ENCODE measurements at regions not wholly inside any gene's neighbourhood (a gene's known extent, or its start where the extent isn't known, plus 50 kb on each side); places are given as distances from the start of the nearest gene placed in this dataset.

DNA sequence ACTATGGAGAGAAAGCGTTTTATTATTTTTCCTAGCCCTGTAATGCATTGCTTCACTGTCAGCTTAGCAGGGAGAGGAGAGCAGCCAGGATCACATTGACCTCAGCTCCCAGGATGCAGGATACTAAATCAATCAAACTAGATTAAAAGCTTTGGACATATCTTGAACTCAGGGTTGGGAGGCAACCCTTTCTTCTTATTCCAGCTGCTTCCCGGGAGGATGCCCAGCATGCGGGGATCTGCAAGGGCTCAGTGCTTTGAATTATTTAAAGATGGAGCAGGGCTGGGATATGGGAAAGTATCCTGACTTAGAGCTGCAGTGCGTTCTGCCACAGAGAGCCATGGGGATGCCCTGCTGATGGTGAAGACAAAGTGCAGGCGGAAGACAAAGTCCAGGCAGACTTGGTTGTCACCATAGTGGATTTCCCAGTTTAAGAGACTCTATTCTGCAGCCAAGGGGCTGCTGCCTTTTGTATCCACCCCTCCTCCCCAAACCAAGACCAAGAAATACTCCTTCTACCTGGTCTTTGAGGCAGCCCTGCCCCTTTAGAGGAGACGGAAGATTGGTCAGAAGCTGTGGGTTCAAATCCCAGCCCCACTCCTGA lies 1035.0 kb downstream of the TBC1D22A start:
- H3K9me3 ChIP-seq (ENCODE audit: control insufficient read depth in 1 of 2, low read length in 2 of 2), result peaks cover 0 to 6% of the 10 kb centered on the region in 2 donors
- no peak overlapping the region for H3K4me3 ChIP-seq (ENCODE audit: low read depth in 1 of 2, low read length in 2 of 2)
- no peaks in the 10 kb centered on the region for H3K27me3 ChIP-seq (ENCODE audit: low read depth, low read length)
- no peak overlapping the region for H3K27ac ChIP-seq (ENCODE audit: low read length)
- H3K36me3 ChIP-seq (ENCODE audit: control insufficient read depth in 1 of 2, insufficient read depth in 2 of 2, low read length in 2 of 2), result no peaks in the 10 kb centered on the region
- no peaks in the 10 kb centered on the region for H3K4me1 ChIP-seq (ENCODE audit: control insufficient read depth in 1 of 2, insufficient read depth in 2 of 2, low read length in 2 of 2)

GRCh38 chr22:47796128-47796908 lies 1033.9 kb downstream of the TBC1D22A start:
- Histone ChIP-seq H3K27me3 (ENCODE audit: low read depth, low read length) (no peaks in the 10 kb centered on the region), H3K4me1 (ENCODE audit: control insufficient read depth in 1 of 2, insufficient read depth in 2 of 2, low read length in 2 of 2) (no peaks in the 10 kb centered on the region), H3K36me3 (ENCODE audit: control insufficient read depth in 1 of 2, insufficient read depth in 2 of 2, low read length in 2 of 2) (no peaks in the 10 kb centered on the region), H3K4me3 (ENCODE audit: low read depth in 1 of 2, low read length in 2 of 2) (no peak overlapping the region), H3K9me3 (ENCODE audit: control insufficient read depth in 1 of 2, low read length in 2 of 2) (peaks cover 0 to 6% of the 10 kb centered on the region in 2 donors), H3K27ac (ENCODE audit: low read length) (no peak overlapping the region)

DNA sequence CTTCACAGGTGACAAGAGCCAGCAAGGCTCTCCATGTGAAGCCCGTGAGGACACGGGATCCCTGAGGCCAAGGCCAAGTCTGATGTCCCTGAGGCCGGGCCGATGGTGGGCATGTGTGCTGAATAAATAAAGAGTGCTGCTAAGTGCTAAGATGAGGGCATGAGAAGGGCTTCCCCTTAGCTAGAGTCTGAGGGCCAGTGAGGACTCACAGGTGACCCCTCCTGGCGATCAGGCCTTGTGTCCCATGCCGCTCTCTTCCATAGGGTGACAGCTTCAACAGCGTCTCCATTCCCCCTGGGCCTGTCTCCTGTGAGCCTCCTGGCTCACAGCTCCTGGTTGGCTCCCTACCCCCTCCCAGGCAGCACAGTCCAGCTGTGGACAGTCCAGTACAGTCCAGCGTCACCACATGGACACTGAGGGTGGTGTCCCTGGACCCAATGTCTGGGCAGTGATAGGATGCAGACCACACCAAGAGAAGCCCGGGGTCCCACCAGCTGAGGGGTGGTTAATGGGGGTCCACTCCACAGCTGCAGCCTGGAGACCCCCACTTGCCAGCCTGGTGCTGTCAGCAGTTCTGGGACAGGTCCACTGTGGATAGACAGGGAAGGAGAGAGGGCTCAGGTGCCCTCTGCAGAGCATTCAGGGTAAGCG lies 1033.2 kb downstream of the TBC1D22A start:
- Histone ChIP-seq H3K36me3 (ENCODE audit: control insufficient read depth in 1 of 2, insufficient read depth in 2 of 2, low read length in 2 of 2) (no peaks in the 10 kb centered on the region), H3K4me1 (ENCODE audit: control insufficient read depth in 1 of 2, insufficient read depth in 2 of 2, low read length in 2 of 2) (no peaks in the 10 kb centered on the region), H3K27ac (ENCODE audit: low read length) (no peak overlapping the region), H3K9me3 (ENCODE audit: control insufficient read depth in 1 of 2, low read length in 2 of 2) (peaks cover 0 to 6% of the 10 kb centered on the region in 2 donors), H3K4me3 (ENCODE audit: low read depth in 1 of 2, low read length in 2 of 2) (no peak overlapping the region), H3K27me3 (ENCODE audit: low read depth, low read length) (no peaks in the 10 kb centered on the region)

- Histone ChIP-seq H3K27me3 (ENCODE audit: low read depth, low read length) (no peaks in the 10 kb centered on the region), H3K9me3 (ENCODE audit: control insufficient read depth in 1 of 2, low read length in 2 of 2) (peaks cover 0 to 6% of the 10 kb centered on the region in 2 donors), H3K4me3 (ENCODE audit: low read depth in 1 of 2, low read length in 2 of 2) (no peak overlapping the region), H3K4me1 (ENCODE audit: control insufficient read depth in 1 of 2, insufficient read depth in 2 of 2, low read length in 2 of 2) (no peaks in the 10 kb centered on the region), H3K36me3 (ENCODE audit: control insufficient read depth in 1 of 2, insufficient read depth in 2 of 2, low read length in 2 of 2) (no peaks in the 10 kb centered on the region), H3K27ac (ENCODE audit: low read length) (no peak overlapping the region)
Observed at GRCh38 chr22:47794851-47795250, 1032.4 kb downstream of the TBC1D22A start.

DNA sequence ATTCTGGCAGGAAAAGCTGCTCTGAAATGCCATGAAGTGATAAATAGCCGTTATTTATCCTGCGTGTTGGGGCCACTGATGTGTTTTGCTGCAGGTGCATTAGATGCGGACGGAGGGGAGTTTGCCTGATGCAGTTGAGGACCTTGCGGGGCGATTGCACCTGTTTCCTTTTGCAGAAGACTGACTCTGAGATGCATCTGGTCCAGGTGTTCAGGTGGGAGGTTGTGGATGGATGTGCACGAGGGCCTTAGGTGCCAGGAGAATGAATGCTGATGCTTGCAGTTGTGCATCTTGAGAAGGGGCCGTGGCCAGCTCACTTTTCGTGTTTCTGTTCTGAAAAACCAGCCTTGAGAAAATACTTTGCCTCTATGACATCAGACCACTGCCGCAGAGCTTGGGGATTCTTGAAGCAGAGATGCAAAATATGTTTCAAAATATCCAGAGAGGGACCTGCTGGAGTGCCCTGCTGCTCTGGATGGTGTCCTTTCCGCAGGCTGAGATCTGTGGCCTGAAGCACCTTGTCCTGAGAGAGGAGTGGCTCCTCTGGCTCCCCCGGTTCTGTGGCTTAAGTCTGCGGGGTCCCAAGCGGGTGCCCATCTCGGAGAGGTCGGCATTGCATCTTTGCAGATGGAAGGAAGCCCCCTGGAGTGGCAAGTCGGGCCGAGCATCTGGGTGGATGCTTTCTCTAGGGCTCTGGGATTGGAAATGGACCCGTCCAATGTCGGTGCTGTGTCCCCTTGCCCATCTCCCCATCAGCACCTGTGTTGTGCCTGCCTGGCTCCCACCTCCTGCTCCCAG lies 1031.1 kb downstream of the TBC1D22A start:
- H3K27ac ChIP-seq (ENCODE audit: low read length), result no peak overlapping the region
- H3K36me3 ChIP-seq (ENCODE audit: control insufficient read depth in 1 of 2, insufficient read depth in 2 of 2, low read length in 2 of 2), result no peaks in the 10 kb centered on the region
- no peak overlapping the region for H3K4me3 ChIP-seq (ENCODE audit: low read depth in 1 of 2, low read length in 2 of 2)
- peaks cover 0 to 4% of the 10 kb centered on the region in 2 donors for H3K9me3 ChIP-seq (ENCODE audit: control insufficient read depth in 1 of 2, low read length in 2 of 2)
- H3K4me1 ChIP-seq (ENCODE audit: control insufficient read depth in 1 of 2, insufficient read depth in 2 of 2, low read length in 2 of 2), result no peaks in the 10 kb centered on the region
- no peaks in the 10 kb centered on the region for H3K27me3 ChIP-seq (ENCODE audit: low read depth, low read length)

GRCh38 chr22:47789171-47789570 lies 1026.7 kb downstream of the TBC1D22A start:
- H3K4me3 ChIP-seq (ENCODE audit: low read depth in 1 of 2, low read length in 2 of 2), result no peak overlapping the region
- H3K4me1 ChIP-seq (ENCODE audit: control insufficient read depth in 1 of 2, insufficient read depth in 2 of 2, low read length in 2 of 2), result no peaks in the 10 kb centered on the region
- H3K27me3 ChIP-seq (ENCODE audit: low read depth, low read length), result no peaks in the 10 kb centered on the region
- no peak overlapping the region for H3K27ac ChIP-seq (ENCODE audit: low read length)
- H3K36me3 ChIP-seq (ENCODE audit: control insufficient read depth in 1 of 2, insufficient read depth in 2 of 2, low read length in 2 of 2), result no peaks in the 10 kb centered on the region
- peaks cover 0 to 11% of the 10 kb centered on the region in 2 donors for H3K9me3 ChIP-seq (ENCODE audit: control insufficient read depth in 1 of 2, low read length in 2 of 2)

DNA sequence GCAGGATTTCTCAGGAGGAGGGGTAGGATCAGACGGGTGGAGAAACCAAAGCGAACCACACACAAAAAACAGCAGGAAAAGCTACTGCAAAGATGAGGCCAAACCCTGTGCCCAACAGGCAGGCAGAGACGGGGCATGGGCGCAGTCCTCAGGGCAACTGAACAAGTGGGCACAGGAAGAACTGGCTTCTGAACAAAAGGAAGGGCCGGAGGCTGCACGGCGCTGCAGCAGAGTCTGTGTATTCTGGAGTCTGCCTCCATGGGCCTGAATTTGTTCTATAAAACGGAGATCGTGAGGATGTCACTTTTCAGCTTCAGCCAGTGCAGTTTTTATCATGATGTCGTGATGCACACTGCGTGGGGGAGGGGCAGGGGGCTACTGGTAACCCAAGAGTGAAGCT lies 1026.0 kb downstream of the TBC1D22A start:
- no peak overlapping the region for H3K4me3 ChIP-seq (ENCODE audit: low read depth in 1 of 2, low read length in 2 of 2)
- no peaks in the 10 kb centered on the region for H3K27me3 ChIP-seq (ENCODE audit: low read depth, low read length)

DNA sequence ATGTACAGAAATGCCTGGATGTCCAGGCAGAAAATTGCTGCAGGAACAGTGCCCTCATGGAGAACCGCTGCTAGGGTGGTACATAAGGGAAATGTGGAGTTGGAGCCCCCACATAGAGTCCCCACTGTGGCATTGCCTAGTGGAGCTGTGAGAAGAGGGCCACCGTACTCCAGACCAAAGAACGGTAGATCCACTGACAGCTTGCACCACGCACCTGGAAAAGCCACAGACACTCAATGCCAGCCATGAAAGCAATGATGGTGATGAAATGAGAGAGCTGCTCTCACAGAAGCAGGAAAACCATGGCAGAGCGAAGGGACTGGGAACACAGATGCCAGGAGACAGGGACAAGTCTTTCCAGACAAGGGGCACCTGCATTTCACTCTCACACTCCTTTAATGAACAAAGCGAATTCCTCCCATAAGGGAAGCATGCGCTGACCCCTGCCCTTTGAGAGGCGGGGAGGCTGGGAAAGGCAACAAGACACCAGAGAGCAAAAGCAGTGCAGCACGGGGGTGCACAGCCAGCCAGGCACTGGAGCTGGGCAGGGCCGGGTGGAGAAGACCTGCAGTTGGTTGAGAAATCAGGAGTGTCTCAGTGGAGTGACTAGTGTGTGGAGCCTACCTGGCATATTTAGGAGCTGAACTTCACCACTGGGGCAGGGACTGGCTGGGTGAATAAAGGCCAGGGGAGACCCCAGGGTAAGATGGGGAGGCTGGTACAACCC lies 1025.2 kb downstream of the TBC1D22A start:
- no peak overlapping the region for H3K4me3 ChIP-seq (ENCODE audit: low read depth in 1 of 2, low read length in 2 of 2)
- no peaks in the 10 kb centered on the region for H3K27me3 ChIP-seq (ENCODE audit: low read depth, low read length)
- no peaks in the 10 kb centered on the region for H3K4me1 ChIP-seq (ENCODE audit: control insufficient read depth in 1 of 2, insufficient read depth in 2 of 2, low read length in 2 of 2)
- H3K36me3 ChIP-seq (ENCODE audit: control insufficient read depth in 1 of 2, insufficient read depth in 2 of 2, low read length in 2 of 2), result no peaks in the 10 kb centered on the region
- peaks cover 0 to 11% of the 10 kb centered on the region in 2 donors for H3K9me3 ChIP-seq (ENCODE audit: control insufficient read depth in 1 of 2, low read length in 2 of 2)
- no peak overlapping the region for H3K27ac ChIP-seq (ENCODE audit: low read length)

More for the DNA sequence above, 1026.0 kb downstream of the TBC1D22A start:
- H3K36me3 ChIP-seq (ENCODE audit: control insufficient read depth in 1 of 2, insufficient read depth in 2 of 2, low read length in 2 of 2), result no peaks in the 10 kb centered on the region
- no peak overlapping the region for H3K27ac ChIP-seq (ENCODE audit: low read length)
- H3K4me1 ChIP-seq (ENCODE audit: control insufficient read depth in 1 of 2, insufficient read depth in 2 of 2, low read length in 2 of 2), result no peaks in the 10 kb centered on the region
- H3K9me3 ChIP-seq (ENCODE audit: control insufficient read depth in 1 of 2, low read length in 2 of 2), result peaks cover 0 to 11% of the 10 kb centered on the region in 2 donors

DNA sequence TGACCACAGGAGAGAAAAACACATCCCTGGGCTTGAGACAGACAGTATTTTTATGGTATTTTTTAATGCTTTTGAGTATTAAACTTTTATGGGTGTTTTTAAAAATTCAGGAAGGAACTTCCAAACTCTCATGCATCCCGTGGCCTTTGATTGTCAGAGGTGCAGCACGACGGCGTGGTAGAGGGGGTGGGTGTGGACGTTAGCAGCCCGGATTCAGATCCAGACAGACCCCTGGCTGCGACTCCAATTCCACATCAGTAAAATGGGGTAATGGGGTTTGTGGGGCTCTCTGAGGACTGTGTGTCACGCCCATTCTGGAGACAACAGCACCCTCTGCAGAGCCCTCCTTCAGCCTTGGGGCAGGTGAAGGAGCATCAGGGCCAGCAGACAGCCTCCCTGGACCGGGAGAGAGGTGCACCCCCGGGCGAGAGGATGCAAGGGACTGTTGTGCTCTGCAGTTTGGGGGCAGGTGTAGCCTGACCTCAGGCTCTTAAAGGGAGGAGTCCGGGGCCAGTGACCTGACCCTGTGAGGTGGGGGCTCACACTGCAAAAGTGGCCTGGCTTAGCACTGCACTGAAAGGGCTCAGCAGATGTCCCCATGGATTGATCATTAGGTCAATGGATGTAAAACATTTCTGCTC lies 1024.3 kb downstream of the TBC1D22A start:
- no peak overlapping the region for H3K4me3 ChIP-seq (ENCODE audit: low read depth in 1 of 2, low read length in 2 of 2)
- H3K27ac ChIP-seq (ENCODE audit: low read length), result no peak overlapping the region
- H3K36me3 ChIP-seq (ENCODE audit: control insufficient read depth in 1 of 2, insufficient read depth in 2 of 2, low read length in 2 of 2), result no peaks in the 10 kb centered on the region
- no peaks in the 10 kb centered on the region for H3K4me1 ChIP-seq (ENCODE audit: control insufficient read depth in 1 of 2, insufficient read depth in 2 of 2, low read length in 2 of 2)
- peaks cover 0 to 11% of the 10 kb centered on the region in 2 donors for H3K9me3 ChIP-seq (ENCODE audit: control insufficient read depth in 1 of 2, low read length in 2 of 2)
- H3K27me3 ChIP-seq (ENCODE audit: low read depth, low read length), result no peaks in the 10 kb centered on the region

DNA sequence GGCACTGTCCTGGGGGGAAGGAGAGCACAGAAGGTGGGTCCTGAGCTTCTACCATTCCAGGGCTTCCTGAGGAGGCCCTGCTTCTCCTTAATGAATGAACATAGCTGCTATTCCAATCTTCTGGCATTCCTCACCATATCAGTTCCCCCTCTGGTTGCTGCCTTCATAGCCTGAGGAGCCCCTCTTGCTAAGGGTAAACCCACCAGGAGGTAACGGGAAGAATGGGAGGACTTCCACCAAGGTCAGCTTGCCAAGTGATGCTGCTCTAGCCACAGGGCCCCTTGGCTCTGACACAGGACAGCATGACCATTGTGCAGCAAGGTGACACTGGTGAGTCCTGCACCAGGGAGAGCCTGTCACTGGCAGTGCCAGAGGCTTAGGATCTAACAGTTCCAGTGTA lies 1022.5 kb downstream of the TBC1D22A start:
- Histone ChIP-seq H3K4me3 (ENCODE audit: low read depth in 1 of 2, low read length in 2 of 2) (no peak overlapping the region), H3K27ac (ENCODE audit: low read length) (no peak overlapping the region), H3K9me3 (ENCODE audit: control insufficient read depth in 1 of 2, low read length in 2 of 2) (peaks cover 0 to 11% of the 10 kb centered on the region in 2 donors), H3K36me3 (ENCODE audit: control insufficient read depth in 1 of 2, insufficient read depth in 2 of 2, low read length in 2 of 2) (no peaks in the 10 kb centered on the region), H3K27me3 (ENCODE audit: low read depth, low read length) (no peaks in the 10 kb centered on the region), H3K4me1 (ENCODE audit: control insufficient read depth in 1 of 2, insufficient read depth in 2 of 2, low read length in 2 of 2) (no peaks in the 10 kb centered on the region)

All from muscle layer of duodenum (tissue), 2 donors.